ENCODE measurements at regions not wholly inside any gene's neighbourhood (a gene's known extent, or its start where the extent isn't known, plus 50 kb on each side); places are given as distances from the start of the nearest gene placed in this dataset.

GRCh38 chr16:14362774-14363371 is 267.2 kb downstream of the PARN start:
- TF ChIP-seq, protein P1, sequence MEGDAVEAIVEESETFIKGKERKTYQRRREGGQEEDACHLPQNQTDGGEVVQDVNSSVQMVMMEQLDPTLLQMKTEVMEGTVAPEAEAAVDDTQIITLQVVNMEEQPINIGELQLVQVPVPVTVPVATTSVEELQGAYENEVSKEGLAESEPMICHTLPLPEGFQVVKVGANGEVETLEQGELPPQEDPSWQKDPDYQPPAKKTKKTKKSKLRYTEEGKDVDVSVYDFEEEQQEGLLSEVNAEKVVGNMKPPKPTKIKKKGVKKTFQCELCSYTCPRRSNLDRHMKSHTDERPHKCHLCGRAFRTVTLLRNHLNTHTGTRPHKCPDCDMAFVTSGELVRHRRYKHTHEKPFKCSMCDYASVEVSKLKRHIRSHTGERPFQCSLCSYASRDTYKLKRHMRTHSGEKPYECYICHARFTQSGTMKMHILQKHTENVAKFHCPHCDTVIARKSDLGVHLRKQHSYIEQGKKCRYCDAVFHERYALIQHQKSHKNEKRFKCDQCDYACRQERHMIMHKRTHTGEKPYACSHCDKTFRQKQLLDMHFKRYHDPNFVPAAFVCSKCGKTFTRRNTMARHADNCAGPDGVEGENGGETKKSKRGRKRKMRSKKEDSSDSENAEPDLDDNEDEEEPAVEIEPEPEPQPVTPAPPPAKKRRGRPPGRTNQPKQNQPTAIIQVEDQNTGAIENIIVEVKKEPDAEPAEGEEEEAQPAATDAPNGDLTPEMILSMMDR (conservative IDR thresholded peaks at IDR 0.05; ENCODE audit: low read depth, low read length) = no peak
- TF ChIP-seq SMC3 (IDR thresholded peaks at IDR 0.05; ENCODE audit: low read depth, low read length) (no peak), POLR2A (IDR thresholded peaks at IDR 0.05; ENCODE audit: low read depth, low read length) (no peak), MXI1 (IDR thresholded peaks at IDR 0.05; ENCODE audit: borderline replicate concordance, low read depth, low read length) (no peak), RAD21 (IDR thresholded peaks at IDR 0.05; ENCODE audit: low read length) (no peak), FOS (IDR thresholded peaks at IDR 0.05; ENCODE audit: low read depth, low read length) (no peak), MAFK (IDR thresholded peaks at IDR 0.05; ENCODE audit: low read depth, low read length) (no peak)
- TF ChIP-seq, protein P2, sequence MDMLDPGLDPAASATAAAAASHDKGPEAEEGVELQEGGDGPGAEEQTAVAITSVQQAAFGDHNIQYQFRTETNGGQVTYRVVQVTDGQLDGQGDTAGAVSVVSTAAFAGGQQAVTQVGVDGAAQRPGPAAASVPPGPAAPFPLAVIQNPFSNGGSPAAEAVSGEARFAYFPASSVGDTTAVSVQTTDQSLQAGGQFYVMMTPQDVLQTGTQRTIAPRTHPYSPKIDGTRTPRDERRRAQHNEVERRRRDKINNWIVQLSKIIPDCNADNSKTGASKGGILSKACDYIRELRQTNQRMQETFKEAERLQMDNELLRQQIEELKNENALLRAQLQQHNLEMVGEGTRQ (IDR thresholded peaks at IDR 0.05; ENCODE audit: low read depth, low read length) = no peak
